GM18909 (cell line): ENCODE measurements at regions not wholly inside any gene's neighbourhood (a gene's known extent, or its start where the extent isn't known, plus 50 kb on each side); places are given as distances from the start of the nearest gene placed in this dataset.

Experiments used
- ATAC-seq: cut with Tn5 transposase; IDR thresholded peaks from one replicate; pipeline ENCODE4 v1.9.1; 2021; ENCODE audit warnings: mild to moderate bottlenecking; ENCODE audit not compliant: unreplicated experiment, poor library complexity

- ATAC-seq, result no peak
These were observed 1105.1 kb upstream of the CDH9 start for GRCh38 chr5:28143519-28143918.

- no peak for ATAC-seq
These were observed 1093.8 kb upstream of the CDH9 start for GRCh38 chr5:28132151-28132550.

- ATAC-seq, result no peak
These were observed 1079.3 kb upstream of the CDH9 start for GRCh38 chr5:28117691-28118090.

- no peak for ATAC-seq
These were observed 1078.9 kb upstream of the CDH9 start for GRCh38 chr5:28117273-28117672.

- ATAC-seq, result no peak
These were observed 1072.4 kb upstream of the CDH9 start for GRCh38 chr5:28110781-28111180.

- no peak for ATAC-seq
These were observed 1065.7 kb upstream of the CDH9 start for GRCh38 chr5:28104080-28104479.

GRCh38 chr5:28084069-28084468 lies 1045.7 kb upstream of the CDH9 start:
- no peak for ATAC-seq

- ATAC-seq, result no peak
These were observed 1044.2 kb upstream of the CDH9 start for GRCh38 chr5:28082610-28083009.

GRCh38 chr5:28077291-28078240 lies 1039.2 kb upstream of the CDH9 start:
- no peak for ATAC-seq

- no peak for ATAC-seq
These were observed 1028.5 kb upstream of the CDH9 start for GRCh38 chr5:28066856-28067255.

GRCh38 chr5:28065656-28066055 lies 1027.3 kb upstream of the CDH9 start:
- ATAC-seq, result no peak

GRCh38 chr5:28046596-28046995 lies 1008.2 kb upstream of the CDH9 start:
- ATAC-seq, result no peak

- ATAC-seq, result no peak
These were observed 989.5 kb upstream of the CDH9 start for GRCh38 chr5:28027851-28028250.

- ATAC-seq, result no peak
These were observed 978.8 kb upstream of the CDH9 start for GRCh38 chr5:28017178-28017577.

GRCh38 chr5:28014779-28015178 lies 976.4 kb upstream of the CDH9 start:
- ATAC-seq, result no peak

- no peak for ATAC-seq
These were observed 974.2 kb upstream of the CDH9 start for GRCh38 chr5:28012538-28012937.

- no peak for ATAC-seq
These were observed 971.2 kb upstream of the CDH9 start for GRCh38 chr5:28009576-28009975.

GRCh38 chr5:27996665-27997064 lies 958.3 kb upstream of the CDH9 start:
- no peak for ATAC-seq

- ATAC-seq, result no peak
These were observed 957.5 kb upstream of the CDH9 start for GRCh38 chr5:27995867-27996266.

GRCh38 chr5:27978322-27978721 lies 939.9 kb upstream of the CDH9 start:
- ATAC-seq, result no peak

GRCh38 chr5:27969157-27969556 lies 930.8 kb upstream of the CDH9 start:
- no peak for ATAC-seq
